ENCODE measurements at regions not wholly inside any gene's neighbourhood (a gene's known extent, or its start where the extent isn't known, plus 50 kb on each side); places are given as distances from the start of the nearest gene placed in this dataset.
"Not testable (repeated sequence)": the region's sequence is repeated elsewhere in the genome, so short reads cannot be mapped to it uniquely, and the experiment has no call there.

GRCh38 chr11:67727066-67728040 is 52.9 kb upstream of the ALDH3B2 start:
- DNase-seq = peak; percentile 68
- H3K4me3 Mint-ChIP-seq, H3K9me3 Mint-ChIP-seq, H3K36me3 Mint-ChIP-seq, H3K27me3 Mint-ChIP-seq: not testable (repeated sequence)
- Mint-ChIP-seq H3K27ac (peak overlapping the region; percentile 84), H3K4me1 (peaks cover 23% of the 10 kb centered on the region)

All from activated naive CD8-positive, alpha-beta T cell treated with anti-CD3 and anti-CD28 coated beads for 36 hours (primary cell).